GM12878 (cell line): ENCODE measurements at regions not wholly inside any gene's neighbourhood (a gene's known extent, or its start where the extent isn't known, plus 50 kb on each side); places are given as distances from the start of the nearest gene placed in this dataset.
"Not testable (repeated sequence)": the region's sequence is repeated elsewhere in the genome, so short reads cannot be mapped to it uniquely, and the experiment has no call there.

Experiments
- CHD1 ChIP-seq: IDR thresholded peaks from 2 replicates; pipeline ENCODE4 v1.6.1; 2012; ENCODE audit warnings: low read depth, low read length, improper control_type of control experiment
- EZH2 ChIP-seq: IDR thresholded peaks from 2 replicates; pipeline ENCODE4 v1.6.1; 2012; ENCODE audit warnings: low read depth, mild to moderate bottlenecking, control low read depth, inconsistent platforms, low read length, borderline replicate concordance; ENCODE audit not compliant: control insufficient read depth
- FOXK2 ChIP-seq: fragments of 450-650 bp; IDR thresholded peaks from 2 replicates; pipeline ENCODE4 v1.6.1; 2017; ENCODE audit warnings: mild to moderate bottlenecking, moderate library complexity
- GABPA ChIP-seq: IDR thresholded peaks from 2 replicates; pipeline ENCODE4 v1.6.1; 2014; ENCODE audit warnings: antibody characterized with exemption, low read depth, mild to moderate bottlenecking, inconsistent platforms
- NRF1 ChIP-seq: conservative IDR thresholded peaks from 2 replicates; pipeline ENCODE4 v1.6.1; 2011; ENCODE audit warnings: mild to moderate bottlenecking, low read depth, low read length, improper control_type of control experiment
- PML ChIP-seq: IDR thresholded peaks from 2 replicates; pipeline ENCODE4 v1.6.1; 2012; ENCODE audit warnings: low read length, inconsistent platforms
- POLR2A ChIP-seq: IDR thresholded peaks from 2 replicates; pipeline ENCODE4 v1.6.1; 2011; ENCODE audit warnings: low read depth, mild to moderate bottlenecking, low read length
- POLR2AphosphoS5 ChIP-seq: IDR thresholded peaks from 2 replicates; pipeline ENCODE4 v1.6.1; 2011; ENCODE audit warnings: mild to moderate bottlenecking, low read length, inconsistent platforms
- POU2F2 ChIP-seq: IDR thresholded peaks from 3 replicates; pipeline ENCODE4 v1.6.1; 2011; ENCODE audit warnings: low read depth, mild to moderate bottlenecking, low read length, borderline replicate concordance
- SIN3A ChIP-seq: IDR thresholded peaks from 2 replicates; pipeline ENCODE4 v1.6.1; 2012; ENCODE audit warnings: low read depth, low read length, improper control_type of control experiment
- TAF1 ChIP-seq: IDR thresholded peaks from 2 replicates; pipeline ENCODE4 v1.6.1; 2011; ENCODE audit warnings: mild to moderate bottlenecking, low read depth, low read length, borderline replicate concordance
- ZBED1 ChIP-seq: IDR thresholded peaks from 2 replicates; pipeline ENCODE4 v1.6.1; 2016; ENCODE audit warnings: borderline replicate concordance
- ZNF24 ChIP-seq: fragments of 450-650 bp; IDR thresholded peaks from 2 replicates; pipeline ENCODE4 v1.6.1; 2017; ENCODE audit warnings: antibody characterized with exemption, mild to moderate bottlenecking
- TF ChIP-seq, protein P1 (sequence below), 3 experiments: IDR thresholded peaks in 2 of 3; conservative IDR thresholded peaks in 1 of 3; 2 replicates each; pipeline ENCODE4 v1.5.1; 2011; ENCODE audit warnings: low read depth in 3 of 3, low read length in 3 of 3, mild to moderate bottlenecking in 3 of 3, control low read depth in 2 of 3, moderate library complexity in 2 of 3, inconsistent platforms in 1 of 3, mixed read lengths in 1 of 3; ENCODE audit not compliant: control insufficient read depth in 2 of 3, insufficient read depth in 1 of 3; ENCODE audit errors: extremely low read depth in 1 of 3

DNA sequence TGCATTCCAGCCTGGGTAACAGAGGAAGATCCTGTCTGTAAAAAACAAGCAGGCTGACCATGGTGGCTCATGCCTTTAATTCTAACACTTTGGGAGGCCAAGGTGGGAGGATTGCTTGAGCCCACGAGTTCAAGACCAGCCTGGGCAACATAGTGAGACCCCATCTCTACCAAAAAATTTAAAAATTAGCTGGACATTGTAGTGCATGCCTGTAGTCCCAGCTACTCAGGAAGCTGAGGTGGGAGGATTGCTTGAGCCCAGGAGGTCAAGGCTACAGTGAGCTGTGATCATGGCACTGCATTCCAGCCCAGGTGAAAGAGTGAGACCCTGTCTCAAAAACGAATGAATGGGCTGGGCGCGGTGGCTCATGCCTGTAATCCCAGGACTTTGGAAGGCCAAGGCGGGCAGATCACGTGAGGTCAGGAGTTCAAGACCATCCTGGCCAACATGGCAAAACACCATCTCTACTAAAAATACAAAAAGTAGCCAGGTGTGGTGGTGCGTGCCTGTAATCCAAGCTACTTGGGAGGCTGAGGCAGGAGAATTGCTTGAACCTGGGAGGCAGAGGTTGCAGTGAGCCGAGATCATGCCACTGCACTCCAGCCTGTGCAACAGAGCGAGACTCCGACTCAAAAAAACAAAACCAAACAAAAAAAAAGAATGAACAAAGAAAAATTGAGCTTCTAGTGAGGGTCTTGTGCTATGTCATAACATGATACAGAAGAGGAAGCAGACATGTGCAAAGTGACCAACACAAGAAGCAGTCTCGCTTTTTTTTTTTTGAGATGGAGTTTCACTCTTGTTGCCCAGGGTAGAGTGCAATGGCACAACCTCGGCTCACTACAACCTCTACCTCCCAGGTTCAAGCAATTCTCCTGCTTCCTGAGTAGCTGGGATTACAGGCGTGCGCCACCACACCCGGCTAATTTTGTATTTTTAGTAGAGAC is 54.1 kb upstream of the NCOA3 start:
- not testable (repeated sequence) for TF ChIP-seq GABPA, ZBED1, ZNF24, SIN3A, POLR2A, CHD1, PML, EZH2, NRF1, POLR2AphosphoS5, TAF1, FOXK2, POU2F2
- TF ChIP-seq, protein P1, sequence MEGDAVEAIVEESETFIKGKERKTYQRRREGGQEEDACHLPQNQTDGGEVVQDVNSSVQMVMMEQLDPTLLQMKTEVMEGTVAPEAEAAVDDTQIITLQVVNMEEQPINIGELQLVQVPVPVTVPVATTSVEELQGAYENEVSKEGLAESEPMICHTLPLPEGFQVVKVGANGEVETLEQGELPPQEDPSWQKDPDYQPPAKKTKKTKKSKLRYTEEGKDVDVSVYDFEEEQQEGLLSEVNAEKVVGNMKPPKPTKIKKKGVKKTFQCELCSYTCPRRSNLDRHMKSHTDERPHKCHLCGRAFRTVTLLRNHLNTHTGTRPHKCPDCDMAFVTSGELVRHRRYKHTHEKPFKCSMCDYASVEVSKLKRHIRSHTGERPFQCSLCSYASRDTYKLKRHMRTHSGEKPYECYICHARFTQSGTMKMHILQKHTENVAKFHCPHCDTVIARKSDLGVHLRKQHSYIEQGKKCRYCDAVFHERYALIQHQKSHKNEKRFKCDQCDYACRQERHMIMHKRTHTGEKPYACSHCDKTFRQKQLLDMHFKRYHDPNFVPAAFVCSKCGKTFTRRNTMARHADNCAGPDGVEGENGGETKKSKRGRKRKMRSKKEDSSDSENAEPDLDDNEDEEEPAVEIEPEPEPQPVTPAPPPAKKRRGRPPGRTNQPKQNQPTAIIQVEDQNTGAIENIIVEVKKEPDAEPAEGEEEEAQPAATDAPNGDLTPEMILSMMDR (IDR thresholded peaks at IDR 0.05 in 2 of 3, conservative IDR thresholded peaks at IDR 0.05 in 1 of 3; ENCODE audit: control insufficient read depth in 2 of 3, extremely low read depth in 1 of 3, insufficient read depth in 1 of 3, low read depth in 3 of 3, low read length in 3 of 3): not testable (repeated sequence)
